Cerebellar cortex (tissue), 1 donor: ENCODE measurements at regions not wholly inside any gene's neighbourhood (a gene's known extent, or its start where the extent isn't known, plus 50 kb on each side); places are given as distances from the start of the nearest gene placed in this dataset.

ENCODE experiments used
- DNase-seq: peaks from one replicate; pipeline ENCODE4 v3.0.0-alpha.2; 2015; ENCODE audit warnings: low spot score

DNA sequence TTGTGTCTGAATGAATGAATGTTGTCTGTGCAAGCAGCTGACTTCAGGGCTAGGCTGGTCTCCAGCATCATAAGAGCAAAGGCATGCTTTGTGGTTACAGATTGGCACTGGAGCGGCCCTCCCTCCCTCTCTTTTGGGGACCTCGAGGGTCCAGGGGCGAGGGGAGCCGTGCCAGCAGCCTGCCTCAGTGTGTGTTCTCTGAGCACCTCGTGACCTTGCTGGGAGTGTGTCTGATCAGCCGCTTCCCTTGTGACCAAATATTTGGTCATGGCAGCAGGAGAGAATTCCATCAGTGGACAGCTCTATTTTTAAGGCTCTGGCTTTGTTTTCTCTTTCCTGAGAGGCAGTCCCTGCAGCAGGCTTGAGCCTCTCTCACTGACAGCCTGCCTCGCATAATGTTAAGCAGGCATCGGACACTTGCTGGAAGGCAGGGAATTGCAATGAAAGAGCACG, 329.7 kb downstream of the UQCRFS1 start:
- peak; percentile 4 for DNase-seq

DNA sequence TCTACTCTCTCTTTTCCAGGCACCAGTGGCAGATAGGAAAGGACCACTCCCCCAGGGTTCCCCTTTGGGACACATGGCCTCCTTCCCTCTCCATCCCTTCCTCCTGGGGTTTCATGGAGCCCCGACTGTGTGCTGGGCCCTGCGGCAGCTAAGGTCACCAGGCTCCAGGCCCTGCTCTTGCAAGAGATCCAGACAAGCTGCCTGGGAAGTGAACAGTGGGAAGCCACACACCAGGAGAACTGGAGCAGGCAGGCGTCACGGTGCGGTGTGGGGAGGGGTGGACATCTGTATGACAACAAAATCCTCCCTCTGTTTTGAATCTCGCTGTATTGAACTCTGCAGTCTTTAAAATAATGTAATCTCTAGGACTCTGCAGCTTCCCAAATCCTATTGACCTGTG, 330.1 kb downstream of the UQCRFS1 start:
- no peak for DNase-seq

DNA sequence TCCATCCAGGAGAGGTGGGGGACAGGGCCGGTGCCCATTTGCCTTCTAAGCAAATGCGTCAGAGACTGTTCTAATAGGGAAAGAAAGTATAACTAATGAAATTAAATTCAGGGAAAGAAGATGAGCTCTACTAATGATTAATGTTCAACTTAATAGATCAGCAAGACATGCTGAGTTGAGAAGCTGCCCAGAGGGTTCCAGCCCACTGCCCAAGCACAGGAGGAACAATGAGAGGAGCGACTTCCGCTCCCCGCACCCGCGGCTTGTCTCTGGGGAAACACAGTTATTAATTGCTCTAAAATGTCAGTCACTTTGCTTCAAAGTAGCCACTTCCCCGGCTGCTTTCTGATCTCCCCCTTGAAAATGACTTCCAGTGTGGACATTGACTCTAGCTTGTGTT, 331.3 kb downstream of the UQCRFS1 start:
- no peak for DNase-seq

DNA sequence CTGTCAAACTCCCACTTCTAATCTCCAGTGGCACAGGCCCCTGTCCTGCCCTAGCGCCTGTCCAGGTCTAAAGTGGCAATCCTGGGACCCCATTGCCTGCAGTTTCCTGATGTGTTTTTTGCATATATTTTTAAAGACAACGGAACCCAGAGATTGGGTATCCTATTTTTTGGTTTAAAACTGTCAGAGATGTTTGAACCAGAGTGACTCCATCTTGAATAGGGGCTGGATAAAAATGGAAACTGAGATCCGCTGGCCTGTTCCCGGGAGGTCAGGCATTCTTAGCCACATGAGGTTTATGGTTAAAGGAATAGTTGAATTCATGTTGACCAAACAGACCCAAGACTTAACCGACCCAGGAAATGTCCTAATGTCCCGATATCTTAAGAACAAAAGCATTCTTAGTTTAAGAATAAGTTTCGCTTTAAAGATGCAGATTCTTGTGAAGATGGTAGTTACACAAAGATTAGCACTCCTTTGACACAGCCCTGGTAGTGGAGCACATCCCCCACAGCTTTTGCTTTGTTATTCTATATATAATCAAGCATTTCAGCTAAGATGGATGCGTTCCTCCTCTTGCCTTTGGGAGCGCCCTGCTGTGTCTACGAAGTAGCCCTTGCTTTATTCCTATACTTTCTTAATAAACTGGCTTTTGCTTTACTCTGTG, 332.1 kb downstream of the UQCRFS1 start:
- no peak for DNase-seq

DNA sequence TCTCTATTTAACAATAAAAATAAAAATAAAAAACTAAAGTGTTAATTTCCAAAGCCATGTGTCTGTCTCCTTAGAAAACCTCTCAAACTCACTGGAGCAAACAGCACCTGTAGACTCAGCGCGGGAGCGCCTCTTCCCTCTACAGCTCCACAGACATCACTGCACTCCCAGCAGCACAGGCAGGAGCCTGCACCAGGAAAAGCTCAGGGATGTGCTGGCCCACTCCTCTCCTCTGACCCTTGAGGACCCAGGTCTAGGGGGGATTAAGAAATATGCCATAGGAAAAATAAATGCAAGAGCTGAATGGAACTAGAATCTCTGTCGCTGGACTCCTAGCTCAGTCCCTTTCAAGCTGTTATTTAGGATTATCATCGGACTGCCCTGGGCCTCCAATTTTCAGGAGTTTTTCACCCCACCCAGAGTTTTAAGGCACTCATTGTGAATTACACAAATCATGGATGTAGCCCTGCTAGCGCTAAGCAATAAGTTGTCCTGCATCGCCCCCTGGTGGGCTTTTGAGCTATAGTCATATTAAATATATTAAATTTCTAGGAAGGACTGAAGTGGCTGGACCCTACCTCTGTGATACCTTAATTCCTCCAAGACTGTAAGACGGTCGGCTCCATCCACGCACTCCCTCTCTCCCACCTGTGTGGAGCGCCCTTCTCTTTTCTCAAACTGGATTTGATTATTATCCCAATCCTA, 333.9 kb downstream of the UQCRFS1 start:
- DNase-seq = peak; percentile 78

DNA sequence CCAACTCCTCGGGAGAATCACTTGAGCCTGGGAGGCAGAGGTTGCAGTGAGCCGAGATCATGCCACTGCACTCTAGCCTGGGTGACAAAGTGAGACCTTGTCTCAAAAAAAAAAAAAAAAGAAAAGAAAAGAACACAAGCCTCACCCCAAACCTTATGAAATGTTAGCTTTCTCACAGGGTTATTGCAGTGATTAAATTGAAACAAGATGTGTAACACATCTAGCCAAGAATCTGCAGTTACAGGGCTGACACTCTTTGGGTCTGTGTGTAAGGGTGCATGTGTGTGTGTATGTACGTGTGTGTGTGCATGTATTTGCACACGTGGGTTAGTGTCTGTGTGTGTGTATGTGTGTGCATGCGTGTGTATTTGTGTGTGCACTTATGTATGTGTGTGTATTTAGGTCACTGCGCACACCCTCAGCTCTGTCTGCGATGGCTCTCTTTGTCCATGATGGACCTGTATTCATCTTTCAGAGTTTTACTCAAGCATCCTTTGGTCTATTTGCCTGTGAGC, 336.3 kb downstream of the UQCRFS1 start:
- no peak for DNase-seq

DNA sequence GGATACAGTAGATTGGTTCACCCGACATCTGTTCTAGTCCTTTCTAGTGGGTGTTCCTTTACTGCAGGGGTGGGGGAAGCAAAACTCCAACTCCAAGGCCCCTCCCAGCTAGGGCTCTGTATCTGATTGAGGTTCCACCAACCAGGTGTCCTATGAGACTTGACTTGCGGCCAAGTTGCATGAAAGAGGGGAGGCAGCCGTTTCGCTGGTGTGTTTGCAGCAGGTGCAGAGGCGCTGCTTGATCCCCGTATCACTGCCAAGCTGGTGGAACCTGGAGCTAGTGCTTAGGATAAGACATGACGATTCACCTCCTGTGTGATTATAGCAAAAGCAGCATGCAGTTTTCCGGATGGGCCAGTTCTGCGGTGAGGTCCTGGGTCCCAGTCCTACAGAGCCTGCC, 338.2 kb downstream of the UQCRFS1 start:
- DNase-seq = no peak

DNA sequence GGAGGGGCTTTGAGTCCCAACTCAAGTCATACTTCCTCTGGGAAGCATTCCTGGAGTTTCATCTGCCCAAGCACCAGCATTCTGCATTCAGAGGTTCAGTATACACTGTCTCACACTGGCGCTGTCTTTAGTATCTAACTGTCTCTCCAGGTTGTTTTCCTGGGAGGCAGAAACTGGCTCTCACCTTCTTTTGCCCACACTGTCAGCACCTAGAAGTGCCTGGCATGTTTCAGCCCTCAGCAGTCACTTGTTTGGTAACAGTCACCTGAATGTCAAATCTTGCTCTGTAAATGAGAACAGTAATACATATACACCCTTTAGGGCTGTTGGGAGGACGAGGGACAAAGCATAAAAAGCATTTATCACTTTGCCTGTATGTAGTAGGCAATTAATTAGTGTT, 339.6 kb downstream of the UQCRFS1 start:
- DNase-seq = no peak

DNA sequence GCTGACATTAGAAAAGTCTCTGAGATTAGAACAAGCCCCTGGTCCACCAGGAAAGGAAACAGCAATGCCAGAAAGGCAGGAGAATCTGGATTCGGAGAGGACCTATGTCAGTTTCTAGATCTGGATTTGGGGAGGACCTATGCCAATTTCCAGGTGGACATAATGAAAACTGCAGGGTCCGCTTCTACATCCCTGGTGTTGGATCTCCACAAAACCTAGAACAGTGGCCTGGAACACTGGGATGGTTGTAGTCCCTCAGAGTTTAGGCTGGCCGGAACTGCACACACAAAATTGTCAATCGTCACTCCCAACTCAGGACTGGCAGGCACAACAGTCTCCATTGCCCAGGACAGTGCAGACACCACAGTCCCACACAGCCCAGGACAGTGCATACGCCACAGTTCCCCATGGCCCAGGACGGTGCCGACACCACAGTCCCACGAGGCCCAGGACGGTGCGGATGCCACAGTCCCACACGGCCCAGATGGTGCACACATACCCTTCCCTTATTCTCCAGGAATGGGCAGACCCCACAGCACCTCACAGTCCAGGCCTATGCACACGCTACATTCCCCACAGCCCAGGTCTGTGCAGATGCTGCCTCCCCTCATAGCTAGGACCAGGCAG, 341.7 kb downstream of the UQCRFS1 start:
- DNase-seq = no peak

DNA sequence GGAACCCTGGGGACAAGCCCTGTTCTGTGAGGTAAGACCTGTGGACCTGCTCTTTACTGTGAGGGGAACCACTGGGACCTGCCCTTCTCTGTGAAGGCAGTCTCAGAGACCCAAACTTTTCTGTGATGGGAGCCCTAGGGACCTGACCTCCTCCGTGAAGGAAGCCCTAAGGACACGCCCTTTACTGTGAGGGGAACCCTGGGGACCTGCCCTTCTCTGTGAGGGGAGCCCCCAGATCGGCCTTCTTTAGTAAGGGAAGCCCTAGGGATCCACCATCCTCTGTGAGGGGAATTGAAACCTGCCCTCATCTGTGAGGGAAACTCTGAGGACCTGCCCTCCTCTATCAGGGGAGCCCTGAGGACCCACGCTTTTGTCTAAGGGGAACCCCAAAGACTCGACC, 343.5 kb downstream of the UQCRFS1 start:
- DNase-seq = no peak

DNA sequence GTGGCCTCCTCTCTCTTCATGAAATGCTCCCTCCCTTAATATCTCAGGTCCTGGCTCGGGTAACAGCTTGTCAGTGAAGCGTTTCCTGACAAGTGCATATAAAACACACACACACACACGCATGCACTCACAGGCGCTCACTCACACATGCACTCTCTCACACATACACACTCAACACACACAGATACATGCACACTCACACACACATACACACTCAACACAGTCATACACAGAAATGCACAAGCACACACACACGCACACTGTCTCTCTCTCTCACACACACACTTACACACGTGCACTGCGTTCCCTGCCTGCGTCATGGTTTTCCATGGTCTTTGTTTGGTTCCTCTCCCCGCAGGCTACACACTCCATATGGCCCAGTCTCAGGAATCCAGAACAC, 344.1 kb downstream of the UQCRFS1 start:
- no peak for DNase-seq

DNA sequence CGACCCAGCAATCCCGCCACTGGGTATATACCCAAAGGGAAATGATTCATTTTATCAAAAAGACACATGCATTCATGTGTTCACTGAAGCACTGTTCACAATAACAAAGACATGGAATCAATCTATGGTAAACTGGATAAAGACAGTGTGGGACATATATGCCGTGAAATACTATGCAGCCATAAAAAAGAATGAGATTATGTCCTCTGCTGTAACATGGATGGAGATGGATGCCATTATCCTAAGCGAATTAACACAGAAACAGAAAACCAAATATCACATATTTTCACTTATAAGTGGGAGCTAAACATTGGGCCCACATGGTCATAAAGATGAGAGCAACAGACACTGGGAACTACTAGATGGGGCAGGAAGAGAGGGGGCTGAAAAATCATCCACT, 345.0 kb downstream of the UQCRFS1 start:
- DNase-seq = no peak

DNA sequence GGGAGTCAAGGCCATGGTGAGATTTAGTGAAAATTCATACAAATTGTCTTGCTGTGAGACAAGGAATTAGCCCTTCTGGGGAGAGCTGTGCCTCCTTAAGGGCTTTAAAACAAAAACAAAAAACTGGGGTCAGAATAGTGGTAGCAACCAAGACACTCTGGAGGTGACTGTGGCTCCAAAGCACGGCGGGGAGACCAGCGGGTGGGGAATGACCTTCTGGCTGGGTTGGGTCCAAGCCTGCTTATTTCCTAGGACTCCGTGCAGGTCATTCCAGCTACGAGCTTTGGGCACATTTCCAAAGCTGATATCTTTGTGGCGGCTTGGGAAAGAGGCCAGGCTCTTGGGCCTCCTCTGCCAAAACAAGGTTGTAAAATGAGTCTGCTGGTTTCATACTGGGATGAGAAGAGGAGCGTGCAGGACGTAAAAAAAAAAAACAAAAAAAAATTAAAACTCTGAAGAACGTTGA, 348.3 kb downstream of the UQCRFS1 start:
- DNase-seq = peak; percentile 20

DNA sequence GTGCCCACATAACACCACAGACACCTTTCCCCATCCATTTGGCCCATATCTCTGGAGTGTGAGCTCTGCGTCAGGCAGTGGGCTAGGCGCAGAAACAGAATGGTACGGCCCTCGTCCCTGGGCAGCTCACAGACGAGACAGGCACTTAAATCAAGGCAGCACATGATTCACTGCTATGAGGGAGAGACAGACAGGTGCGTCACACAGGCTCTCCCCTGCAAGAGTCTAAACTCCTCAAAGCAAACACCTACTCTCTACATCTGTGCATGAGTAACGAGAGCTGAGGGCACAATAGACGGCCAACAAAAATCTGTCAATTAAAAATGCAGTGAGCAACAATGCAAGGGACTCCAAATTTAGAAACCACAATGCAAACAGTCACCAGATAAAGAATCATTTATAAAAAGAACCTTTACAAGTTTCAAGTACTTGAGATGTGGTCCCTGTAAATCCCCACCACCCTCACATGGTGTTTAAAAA, 348.9 kb downstream of the UQCRFS1 start:
- no peak for DNase-seq

DNA sequence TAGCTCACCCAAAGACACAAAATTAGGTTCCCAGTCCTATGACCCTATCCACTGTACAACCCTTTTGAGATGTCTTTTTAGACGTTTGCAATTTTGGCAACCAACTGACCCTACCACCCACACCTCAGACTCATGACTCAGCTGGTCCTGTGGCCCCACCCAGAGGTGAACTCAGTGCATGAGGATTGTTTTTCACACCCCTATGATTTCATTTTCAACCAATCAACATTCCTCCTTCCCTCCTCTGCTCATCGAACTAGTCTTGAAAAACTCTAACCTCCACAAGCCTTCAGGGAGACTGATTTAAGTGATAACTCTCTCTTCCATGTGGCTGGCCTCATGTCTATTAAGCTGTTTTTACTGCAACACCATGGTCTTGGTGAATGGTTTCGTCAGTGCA, 350.7 kb downstream of the UQCRFS1 start:
- DNase-seq = no peak

DNA sequence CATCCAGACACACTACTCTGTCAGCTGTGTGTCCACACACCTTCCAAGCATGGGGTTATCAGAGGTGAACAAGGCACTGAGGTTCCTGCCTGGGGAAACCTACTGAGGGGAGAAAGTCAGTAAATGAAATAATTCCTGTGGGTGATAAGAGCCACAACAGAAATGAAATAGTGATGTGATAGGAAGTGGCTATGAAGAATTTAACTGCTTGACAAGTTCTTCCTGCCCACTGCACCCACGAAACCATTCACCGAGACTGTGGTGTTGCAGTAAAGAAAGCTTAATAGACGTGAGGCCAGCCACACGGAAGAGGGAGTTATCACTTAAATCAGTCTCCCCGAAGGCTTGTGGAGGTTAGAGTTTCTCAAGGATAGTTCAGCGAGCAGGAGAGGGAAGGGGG, 353.1 kb downstream of the UQCRFS1 start:
- no peak for DNase-seq

DNA sequence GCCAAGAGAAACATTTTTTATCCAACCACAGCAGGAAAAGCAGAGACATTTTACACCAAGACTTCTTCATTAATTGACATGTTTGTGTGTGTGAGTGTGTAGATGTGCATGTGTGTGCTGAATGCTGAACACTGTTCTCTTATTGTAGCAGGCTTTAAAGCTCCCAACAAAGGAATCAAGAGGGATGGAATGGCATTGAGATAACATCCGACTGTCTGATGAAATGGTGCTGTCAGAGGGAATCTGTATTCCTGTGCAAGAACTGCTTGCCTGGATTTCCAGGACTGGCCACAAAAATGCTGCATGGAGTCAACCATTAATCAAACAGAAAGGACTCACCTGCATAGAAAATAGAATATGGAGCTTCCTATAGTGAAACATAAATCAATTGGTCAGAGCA, 354.0 kb downstream of the UQCRFS1 start:
- no peak for DNase-seq

DNA sequence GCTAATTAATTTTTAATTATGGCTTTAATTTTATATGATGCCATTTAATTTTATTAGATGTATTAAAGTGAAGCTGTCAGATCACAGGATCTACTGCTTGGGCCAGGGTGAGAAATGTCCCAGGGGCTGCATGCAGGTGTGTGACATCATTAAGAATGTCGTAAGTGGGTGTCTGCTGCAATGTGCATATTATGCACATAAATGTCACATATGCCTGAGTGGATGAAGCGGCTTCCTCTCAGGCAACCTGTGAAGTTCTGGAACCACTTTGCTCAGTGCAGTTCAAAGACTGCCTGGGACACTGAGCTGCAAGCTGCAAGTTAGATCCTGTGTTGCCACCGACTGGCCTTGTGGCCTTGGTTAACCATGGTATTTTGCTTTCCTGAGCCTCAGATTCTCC, 355.0 kb downstream of the UQCRFS1 start:
- DNase-seq = no peak

DNA sequence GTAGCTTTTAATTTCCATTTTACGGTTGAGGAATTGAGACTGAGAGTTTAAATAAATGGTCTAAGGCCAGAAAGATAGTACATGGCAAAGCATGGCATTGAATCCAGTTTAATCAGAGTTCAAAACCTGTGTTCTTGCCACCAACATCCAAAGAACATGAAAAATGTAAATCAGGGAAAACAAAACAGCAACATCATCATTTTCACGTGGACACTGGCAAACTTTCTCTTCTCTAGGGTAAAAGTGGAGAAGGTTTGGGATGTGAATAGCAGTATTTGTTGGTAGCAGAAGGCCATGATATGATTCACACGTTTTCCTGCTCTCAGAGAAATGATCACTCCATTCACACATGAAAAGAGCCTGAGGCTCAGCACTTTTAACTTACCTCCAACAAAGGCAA, 357.7 kb downstream of the UQCRFS1 start:
- DNase-seq = no peak

DNA sequence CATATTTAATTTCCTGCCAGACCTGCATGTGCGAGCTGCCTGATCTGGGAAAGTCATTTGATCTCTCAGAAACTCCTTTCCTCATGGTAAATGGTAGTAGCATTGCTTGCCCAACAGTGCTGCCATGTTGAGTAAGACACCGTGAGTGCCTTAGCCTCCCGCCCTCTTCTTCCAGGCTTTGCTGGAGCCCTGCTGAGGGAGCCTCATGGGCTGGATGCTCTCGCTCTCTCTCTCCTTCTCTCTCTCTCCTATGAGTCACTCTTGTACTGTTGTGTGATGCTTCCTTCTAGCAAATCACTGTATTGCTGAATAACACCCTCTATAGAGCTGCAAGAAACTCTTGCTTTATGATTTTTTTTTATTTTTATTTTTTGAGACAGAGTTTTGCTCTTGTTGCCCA, 365.5 kb downstream of the UQCRFS1 start:
- no peak for DNase-seq

DNA sequence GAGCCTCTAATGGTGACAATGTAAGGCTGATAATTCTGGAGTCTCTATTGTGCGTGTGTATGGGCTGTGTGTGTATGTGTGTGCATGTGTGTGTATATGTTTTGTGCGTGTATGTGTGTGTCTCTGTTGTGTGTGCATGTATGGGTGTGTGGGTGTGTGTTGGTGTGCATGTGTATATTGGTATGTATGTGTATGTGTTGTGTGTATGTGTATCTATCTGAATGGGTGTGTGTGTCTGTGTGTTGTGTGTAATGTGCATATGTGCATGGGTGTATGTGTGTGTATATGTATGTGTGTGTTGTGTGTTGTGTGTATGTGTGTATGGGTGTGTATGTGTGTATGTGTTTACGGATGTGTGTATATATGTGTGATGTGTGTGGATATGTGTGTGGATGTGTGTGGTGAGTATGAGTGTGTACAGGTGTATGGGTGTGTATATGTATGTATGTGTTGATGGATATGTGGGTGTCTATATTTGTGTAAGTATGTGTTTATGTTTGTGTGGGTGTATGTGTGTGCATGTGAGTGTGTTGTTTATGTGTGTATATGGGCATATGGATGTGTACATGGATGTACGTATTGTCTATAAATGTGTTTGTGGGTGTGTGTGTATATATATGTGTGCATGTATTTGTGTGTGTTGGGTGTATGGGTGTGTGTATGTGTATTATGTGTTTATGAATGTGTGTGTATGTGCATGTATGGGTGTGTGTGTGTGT, 366.7 kb downstream of the UQCRFS1 start:
- DNase-seq = no peak

DNA sequence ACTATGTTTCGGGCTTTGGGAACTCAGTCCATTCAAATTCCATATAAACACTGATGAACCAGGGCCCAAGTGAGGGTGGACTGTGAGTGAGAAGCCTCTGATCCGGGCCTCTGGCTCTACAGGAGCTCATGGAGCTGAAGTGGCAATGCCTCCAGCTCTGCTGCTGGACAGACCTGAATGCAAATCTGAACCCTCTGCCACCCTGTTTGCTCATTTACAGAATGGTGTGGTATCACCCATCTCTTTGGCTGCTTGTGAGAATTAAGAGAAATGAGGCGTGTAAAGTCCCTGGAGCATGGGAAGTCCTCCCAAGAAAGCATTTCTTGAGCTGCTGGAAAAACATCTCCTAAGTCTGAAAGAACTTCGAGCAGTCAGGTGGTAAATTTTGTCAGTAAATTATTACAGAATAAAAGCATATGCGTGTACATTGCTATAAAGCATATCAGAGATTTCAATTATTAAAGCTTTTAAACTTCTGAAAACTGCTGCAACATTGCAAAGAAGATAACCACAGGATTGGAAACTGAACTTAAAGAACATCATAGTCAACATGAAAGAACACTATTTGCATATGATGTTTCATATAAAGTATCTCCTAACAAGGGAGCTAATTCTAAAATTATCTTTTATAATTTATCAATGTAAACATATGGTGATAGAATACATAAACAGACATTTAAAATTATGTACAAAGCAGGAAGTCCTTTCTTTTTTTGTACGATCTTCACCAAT, 369.0 kb downstream of the UQCRFS1 start:
- DNase-seq = no peak
